NCI-H526 treated with DMSO at 0.1 percent for 48 hours (cell line): ENCODE measurements at regions not wholly inside any gene's neighbourhood (a gene's known extent, or its start where the extent isn't known, plus 50 kb on each side); places are given as distances from the start of the nearest gene placed in this dataset.

Source experiments
- DNase-seq: peaks from one replicate; lab custom pipeline; 2025; lab: John Stamatoyannopoulos, UW

GRCh38 chr6:16078064-16078463, 50.8 kb upstream of the MYLIP start:
- no peak for DNase-seq

- DNase-seq: no peak
These were observed 59.2 kb upstream of the MYLIP start for GRCh38 chr6:16069671-16070070.

- no peak for DNase-seq
These were observed 59.7 kb upstream of the MYLIP start for GRCh38 chr6:16069222-16069621.

- DNase-seq: no peak
These were observed 61.3 kb upstream of the MYLIP start for GRCh38 chr6:16067568-16067967.

- no peak for DNase-seq
These were observed 64.2 kb upstream of the MYLIP start for GRCh38 chr6:16064671-16065072.

GRCh38 chr6:16063580-16063979, 65.3 kb upstream of the MYLIP start:
- no peak for DNase-seq

- no peak for DNase-seq
These were observed 67.1 kb upstream of the MYLIP start for GRCh38 chr6:16061818-16062217.

GRCh38 chr6:16060039-16060438, 68.8 kb upstream of the MYLIP start:
- no peak for DNase-seq

- DNase-seq: peak; percentile 76
These were observed 69.4 kb upstream of the MYLIP start for GRCh38 chr6:16059496-16059895.

GRCh38 chr6:16058929-16059345, 69.9 kb upstream of the MYLIP start:
- peak; percentile 5 for DNase-seq

- DNase-seq: peak; percentile 13
These were observed 70.5 kb upstream of the MYLIP start for GRCh38 chr6:16058201-16058928.

GRCh38 chr6:16057446-16057845, 71.4 kb upstream of the MYLIP start:
- no peak for DNase-seq

GRCh38 chr6:16056263-16056870, 72.5 kb upstream of the MYLIP start:
- DNase-seq: no peak

- DNase-seq: no peak
These were observed 73.0 kb upstream of the MYLIP start for GRCh38 chr6:16055852-16056251.

- DNase-seq: no peak
These were observed 79.7 kb upstream of the MYLIP start for GRCh38 chr6:16049168-16049567.

GRCh38 chr6:16048221-16048620, 80.7 kb upstream of the MYLIP start:
- DNase-seq: no peak

GRCh38 chr6:16047435-16047990, 81.4 kb upstream of the MYLIP start:
- no peak for DNase-seq

GRCh38 chr6:16045238-16045637, 83.6 kb upstream of the MYLIP start:
- peak; percentile 15 for DNase-seq

GRCh38 chr6:16044211-16044643, 84.7 kb upstream of the MYLIP start:
- no peak for DNase-seq

- DNase-seq: no peak
These were observed 85.4 kb upstream of the MYLIP start for GRCh38 chr6:16043171-16044135.

- no peak for DNase-seq
These were observed 86.1 kb upstream of the MYLIP start for GRCh38 chr6:16042751-16043150.

- DNase-seq: no peak
These were observed 87.6 kb upstream of the MYLIP start for GRCh38 chr6:16041327-16041726.
